Body of pancreas (tissue), 4 donors: ENCODE measurements at regions not wholly inside any gene's neighbourhood (a gene's known extent, or its start where the extent isn't known, plus 50 kb on each side); places are given as distances from the start of the nearest gene placed in this dataset.

Experiments
- ATAC-seq: fragments of 150-250 bp; one replicate; pipeline ENCODE4 v1.9.1; 2016
- DNase-seq, 4 donors: peaks; one replicate each; pipeline ENCODE4 v3.0.0-alpha.2; 2019
- H3K27ac ChIP-seq, 4 donors: fragments of 200-600 bp; sonication (generic); 1 replicate in 3 of 4; 2 replicates in 1 of 4; pipeline versions ENCODE4 v1.5.1 to v1.6.1; 2016 to 2019; ENCODE audit warnings: mild to moderate bottlenecking in 1 of 4, mixed read lengths in 1 of 4, moderate library complexity in 1 of 4
- H3K27me3 ChIP-seq, 2 donors: fragments of 200-600 bp; sonication (generic); one replicate each; pipeline ENCODE4 v1.6.0; 2016; ENCODE audit warnings: mild to moderate bottlenecking in 1 of 2
- H3K36me3 ChIP-seq, 2 donors: fragments of 200-600 bp; sonication (generic); replicated peaks in 1 of 2; 2 replicates each; pipeline ENCODE4 v1.5.1; 2016; ENCODE audit warnings: low read depth in 2 of 2; ENCODE audit not compliant: insufficient read depth in 1 of 2
- H3K4me1 ChIP-seq: fragments of 200-600 bp; sonication (generic); one replicate; pipeline ENCODE4 v1.6.0; 2016
- H3K4me3 ChIP-seq, 2 donors: fragments of 200-600 bp; sonication (generic); 1 replicate in 1 of 2; 2 replicates in 1 of 2; pipeline ENCODE4 v1.5.1; 2016 to 2019
- H3K9me3 ChIP-seq, 3 donors: fragments of 200-600 bp; sonication (generic); 1 replicate in 2 of 3; 2 replicates in 1 of 3; pipeline ENCODE4 v1.5.1; 2016
- CTCF ChIP-seq, 7 experiments: fragments of 450-650 bp in 4 of 7; fragments of 200-600 bp in 3 of 7; sonication (generic) in 3 of 7; IDR thresholded peaks; one replicate each; pipeline ENCODE4 v1.5.1; 2016 to 2019; ENCODE audit warnings: antibody characterized with exemption in 7 of 7
- POLR2A ChIP-seq, 3 donors: fragments of 450-650 bp; IDR thresholded peaks; one replicate each; pipeline ENCODE4 v1.6.1; 2016; ENCODE audit warnings: antibody characterized with exemption in 3 of 3, mild to moderate bottlenecking in 2 of 3
- WGBS, 2 donors: methylation state at CpG; one replicate each; pipeline ENCODE4 v1.1.5; 2017; 5-methylcytosine and 5-hydroxymethylcytosine counted together
- intact Hi-C: fragments of 100-400 bp; cut with DNase I; formaldehyde crosslinking; loops from one replicate; pipeline ENCODE4 v1.15.1; 2023

GRCh38 chrX:34437586-34437985, 219.5 kb downstream of the TMEM47 start:
- no peak for ATAC-seq
- Histone ChIP-seq H3K4me1 (no peaks in the 10 kb centered on the region), H3K36me3 (no peaks in the 10 kb centered on the region), H3K4me3 (no peak overlapping the region), H3K9me3 (no peaks in the 10 kb centered on the region), H3K27ac (no peak overlapping the region), H3K27me3 (no peaks in the 10 kb centered on the region)
- peak in 2 of 4 donors; percentile 3 to 16 for DNase-seq
- intact Hi-C loops, result no loop called here
- WGBS, 2 donors, result 42 to 62% methylated on average over 4 to 5 of the region's 6 CpGs
- TF ChIP-seq POLR2A (IDR thresholded peaks at IDR 0.05) (no peak), CTCF (IDR thresholded peaks at IDR 0.05) (no peak)

DNA sequence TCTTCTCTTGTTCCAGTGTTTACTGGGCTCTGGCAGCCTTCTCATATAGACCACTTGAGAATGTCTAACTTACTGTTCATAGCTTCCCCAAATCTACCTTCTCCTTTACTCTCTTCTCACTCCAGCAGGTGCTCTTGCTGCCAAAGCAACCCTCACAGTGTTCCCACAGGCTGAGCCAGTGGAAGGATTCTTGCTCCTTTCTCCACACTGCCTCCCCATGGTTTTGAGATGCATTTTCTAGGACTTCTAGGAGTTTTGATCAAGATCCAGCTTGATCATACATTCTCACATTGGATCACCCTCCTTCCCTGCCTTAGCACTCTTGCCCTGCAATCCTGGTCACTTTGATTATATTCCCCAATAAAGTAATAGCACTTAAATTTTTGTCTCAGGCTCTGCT, 230.8 kb downstream of the TMEM47 start:
- Histone ChIP-seq H3K4me3 (no peak overlapping the region), H3K27ac (no peak overlapping the region), H3K9me3 (no peaks in the 10 kb centered on the region), H3K4me1 (no peaks in the 10 kb centered on the region), H3K27me3 (no peaks in the 10 kb centered on the region), H3K36me3 (no peaks in the 10 kb centered on the region)
- DNase-seq, result no peak
- TF ChIP-seq POLR2A (IDR thresholded peaks at IDR 0.05) (no peak), CTCF (IDR thresholded peaks at IDR 0.05) (no peak)
- intact Hi-C loops, result no loop called here
- ATAC-seq, result no peak

GRCh38 chrX:34406580-34406979, 250.5 kb downstream of the TMEM47 start:
- TF ChIP-seq POLR2A (IDR thresholded peaks at IDR 0.05) (no peak), CTCF (IDR thresholded peaks at IDR 0.05) (no peak)
- DNase-seq (no peak), ATAC-seq (no peak)
- Histone ChIP-seq H3K27ac (no peak overlapping the region), H3K4me3 (no peak overlapping the region), H3K4me1 (no peaks in the 10 kb centered on the region), H3K36me3 (no peaks in the 10 kb centered on the region), H3K9me3 (no peaks in the 10 kb centered on the region), H3K27me3 (no peaks in the 10 kb centered on the region)
- 62 to 70% methylated on average over 1 of the region's 1 CpG for WGBS, 2 donors
- intact Hi-C loops, result no loop called here

DNA sequence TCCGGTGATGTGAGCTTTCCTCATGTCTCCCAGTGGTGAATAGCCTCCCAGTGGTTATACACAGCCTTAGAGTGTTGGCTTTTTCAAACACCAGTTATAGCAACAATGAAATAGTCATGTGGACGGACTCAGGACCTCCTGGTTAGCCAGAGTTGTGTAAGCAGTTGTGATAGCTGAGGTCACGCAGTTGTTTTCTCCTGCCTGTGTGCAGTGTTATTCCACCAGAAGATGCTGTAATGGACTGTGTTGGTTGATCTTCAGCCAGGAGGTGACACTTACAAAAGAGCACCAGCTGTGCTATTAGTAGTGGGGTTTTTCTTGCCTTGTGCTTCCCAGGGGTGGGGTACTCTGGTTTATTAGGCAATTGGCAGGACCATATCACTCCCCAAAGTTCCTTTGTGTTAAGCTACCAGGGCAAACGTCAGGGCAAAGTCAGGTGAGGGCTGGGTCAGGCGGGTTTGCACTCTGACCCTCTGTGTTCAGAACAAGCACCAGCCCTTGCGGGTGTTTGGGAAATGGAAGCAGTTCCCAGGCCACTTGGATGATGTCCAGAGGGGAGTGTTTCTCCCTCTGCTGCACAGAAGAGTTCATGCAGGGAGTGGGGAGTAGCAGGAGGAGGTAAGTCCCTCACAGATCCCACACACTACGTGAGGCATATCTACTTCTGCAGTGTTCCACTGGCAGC, 252.6 kb downstream of the TMEM47 start:
- Histone ChIP-seq H3K36me3 (no peaks in the 10 kb centered on the region), H3K27ac (no peak overlapping the region), H3K4me1 (no peaks in the 10 kb centered on the region), H3K4me3 (no peak overlapping the region), H3K9me3 (no peaks in the 10 kb centered on the region), H3K27me3 (no peaks in the 10 kb centered on the region)
- TF ChIP-seq CTCF (IDR thresholded peaks at IDR 0.05) (no peak), POLR2A (IDR thresholded peaks at IDR 0.05) (no peak)
- peak in 1 of 4 donors; percentile 5 for DNase-seq
- ATAC-seq, result no peak
- 29 to 83% methylated on average over 2 to 6 of the region's 7 CpGs for WGBS, 2 donors
- intact Hi-C loops, result no loop called here

- H3K27me3 ChIP-seq, result no peaks in the 10 kb centered on the region
- no peak for ATAC-seq
- no peak overlapping the region for H3K4me3 ChIP-seq
- intact Hi-C loops, result no loop called here
- DNase-seq, result no peak
- H3K27ac ChIP-seq, result no peak overlapping the region
- H3K9me3 ChIP-seq, result no peaks in the 10 kb centered on the region
- TF ChIP-seq CTCF (IDR thresholded peaks at IDR 0.05), result no peak
- no peak for TF ChIP-seq POLR2A (IDR thresholded peaks at IDR 0.05)
- no peaks in the 10 kb centered on the region for H3K36me3 ChIP-seq
- H3K4me1 ChIP-seq, result no peaks in the 10 kb centered on the region
- WGBS, 2 donors, result 25 to 35% methylated on average over 1 of the region's 1 CpG
These were observed 255.7 kb downstream of the TMEM47 start for GRCh38 chrX:34401411-34401810.
